GM23338 (cell line): ENCODE measurements at regions not wholly inside any gene's neighbourhood (a gene's known extent, or its start where the extent isn't known, plus 50 kb on each side); places are given as distances from the start of the nearest gene placed in this dataset.

ENCODE experiments used
- ATAC-seq: fragments of 200-7000 bp; cut with Tn5 transposase; 3 replicates; pipeline ENCODE4 v1.9.1; 2020
- DNase-seq: peaks from one replicate; pipeline ENCODE4 v3.0.0-alpha.2; 2015; ENCODE audit warnings: low spot score
- H2AFZ ChIP-seq: fragments of 200-600 bp; sonication (generic); 2 replicates; pipeline ENCODE4 v1.8.0; 2016; ENCODE audit warnings: antibody characterized with exemption, mild to moderate bottlenecking, moderate library complexity
- H3F3A ChIP-seq: fragments of 200-600 bp; sonication (generic); replicated peaks from 2 replicates; pipeline ENCODE4 v1.8.0; 2017; ENCODE audit warnings: antibody characterized with exemption, mixed run types, low read depth
- H3K27ac ChIP-seq: fragments of 200-600 bp; sonication (generic); 2 replicates; pipeline ENCODE4 v1.6.1; 2016; ENCODE audit warnings: low read depth
- H3K27me3 ChIP-seq: fragments of 200-600 bp; sonication (generic); 2 replicates; pipeline ENCODE4 v1.8.0; 2016; ENCODE audit warnings: mild to moderate bottlenecking, mixed run types, moderate library complexity; ENCODE audit not compliant: insufficient read depth
- H3K36me3 ChIP-seq: fragments of 200-600 bp; sonication (generic); 2 replicates; pipeline ENCODE4 v1.8.0; 2016; ENCODE audit warnings: mild to moderate bottlenecking; ENCODE audit not compliant: insufficient read depth
- H3K4me1 ChIP-seq: fragments of 200-600 bp; sonication (generic); 2 replicates; pipeline ENCODE4 v1.8.0; 2016; ENCODE audit warnings: mild to moderate bottlenecking, moderate library complexity; ENCODE audit not compliant: insufficient read depth
- H3K4me2 ChIP-seq: fragments of 200-600 bp; sonication (generic); 2 replicates; pipeline ENCODE4 v1.7.1; 2017; ENCODE audit warnings: mixed run types
- H3K4me3 ChIP-seq: fragments of 200-600 bp; sonication (generic); 2 replicates; pipeline ENCODE4 v1.6.1; 2016; ENCODE audit warnings: mixed run types
- H3K79me2 ChIP-seq: fragments of 200-600 bp; sonication (generic); replicated peaks from 2 replicates; pipeline ENCODE4 v1.8.0; 2017; ENCODE audit warnings: mild to moderate bottlenecking; ENCODE audit not compliant: insufficient read depth
- H3K9me2 ChIP-seq: fragments of 200-600 bp; sonication (generic); 2 replicates; pipeline ENCODE4 v1.8.0; 2017; ENCODE audit not compliant: insufficient read depth
- H4K20me1 ChIP-seq: fragments of 200-600 bp; sonication (generic); replicated peaks from 2 replicates; pipeline ENCODE4 v1.8.0; 2017; ENCODE audit warnings: mild to moderate bottlenecking; ENCODE audit not compliant: insufficient read depth
- H3K27ac Mint-ChIP-seq: 2 replicates; pipeline ENCODE4 v1.8.0; 2020; ENCODE audit warnings: inconsistent platforms, mild to moderate bottlenecking, moderate library complexity, mixed read lengths
- H3K27me3 Mint-ChIP-seq: 3 replicates; pipeline ENCODE4 v1.8.0; 2022; ENCODE audit warnings: low read depth, mild to moderate bottlenecking, moderate library complexity, mixed read lengths, inconsistent platforms; ENCODE audit not compliant: insufficient read depth, poor library complexity
- H3K36me3 Mint-ChIP-seq: 3 replicates; pipeline ENCODE4 v1.8.0; 2021; ENCODE audit warnings: low read depth, mild to moderate bottlenecking, inconsistent platforms, moderate library complexity, mixed read lengths
- H3K4me1 Mint-ChIP-seq: 3 replicates; pipeline ENCODE4 v1.8.0; 2020; ENCODE audit warnings: mild to moderate bottlenecking, inconsistent platforms, mixed read lengths
- H3K4me3 Mint-ChIP-seq: 3 replicates; pipeline ENCODE4 v1.8.0; 2021; ENCODE audit warnings: moderate library complexity, mild to moderate bottlenecking, inconsistent platforms, mixed read lengths
- H3K9me3 Mint-ChIP-seq: 3 replicates; pipeline ENCODE4 v1.8.0; 2020; ENCODE audit warnings: moderate library complexity, mild to moderate bottlenecking, inconsistent platforms, mixed read lengths
- ETS1 ChIP-seq: IDR thresholded peaks from 2 replicates; pipeline ENCODE4 v1.6.1; 2016; ENCODE audit warnings: antibody characterized with exemption
- EZH2 ChIP-seq: fragments of 200-600 bp; sonication (generic); IDR thresholded peaks from one replicate; pipeline ENCODE4 v1.8.0; 2017; ENCODE audit warnings: antibody characterized with exemption, mild to moderate bottlenecking, low read depth; ENCODE audit not compliant: unreplicated experiment
- EZH2phosphoT487 ChIP-seq: fragments of 200-600 bp; sonication (generic); IDR thresholded peaks from one replicate; pipeline ENCODE4 v1.8.1; 2018; ENCODE audit warnings: antibody characterized with exemption; ENCODE audit not compliant: unreplicated experiment
- JUNB ChIP-seq: IDR thresholded peaks from one replicate; pipeline ENCODE4 v1.6.1; 2016; ENCODE audit warnings: antibody characterized with exemption; ENCODE audit not compliant: unreplicated experiment
- NANOG ChIP-seq: IDR thresholded peaks from 2 replicates; pipeline ENCODE4 v1.6.1; 2016; ENCODE audit warnings: antibody characterized with exemption, borderline replicate concordance
- POLR2AphosphoS5 ChIP-seq: IDR thresholded peaks from 2 replicates; pipeline ENCODE4 v1.6.1; 2016; ENCODE audit warnings: antibody characterized with exemption, low read depth
- STAT1 ChIP-seq: IDR thresholded peaks from one replicate; pipeline ENCODE4 v1.6.1; 2016; ENCODE audit warnings: antibody characterized with exemption; ENCODE audit not compliant: unreplicated experiment
- ZNF114 ChIP-seq: fragments of 250-450 bp; sonication (Bioruptor Pico); IDR thresholded peaks from 2 replicates; pipeline ENCODE4 v1.5.0; 2020; ENCODE audit warnings: mild to moderate bottlenecking, moderate library complexity
- TF ChIP-seq, protein P1 (sequence below): IDR thresholded peaks from one replicate; pipeline ENCODE4 v1.6.1; 2018; ENCODE audit warnings: antibody characterized with exemption; ENCODE audit not compliant: unreplicated experiment

- no peak for DNase-seq
- Mint-ChIP-seq H3K4me1 (peaks cover 9% of the 10 kb centered on the region; the same call in 2 of the 3 replicates), H3K9me3 (no peaks in the 10 kb centered on the region), H3K4me3 (no peak overlapping the region), H3K27me3 (no peaks in the 10 kb centered on the region), H3K36me3 (no peaks in the 10 kb centered on the region), H3K27ac (peak overlapping the region; percentile 34; the same call in 1 of the 2 replicates)
- TF ChIP-seq ETS1 (no peak), EZH2phosphoT487 (no peak), POLR2AphosphoS5 (no peak)
- Histone ChIP-seq H3K27ac (no peak overlapping the region), H3K4me2 (no peak overlapping the region), H2AFZ (peak overlapping the region; percentile 74; the same call in 1 of the 2 replicates), H3K27me3 (no peaks in the 10 kb centered on the region), H3K36me3 (no peaks in the 10 kb centered on the region), H3K4me1 (no peaks in the 10 kb centered on the region; the same call in 1 of the 2 replicates), H3K79me2 (no peaks in the 10 kb centered on the region), H3K4me3 (no peak overlapping the region), H3K9me2 (no peaks in the 10 kb centered on the region), H4K20me1 (no peaks in the 10 kb centered on the region), H3F3A (no peaks in the 10 kb centered on the region)
- ATAC-seq, result no peak
Observed at GRCh38 chr12:39239490-39240486, 203.1 kb downstream of the KIF21A start.

GRCh38 chr12:39237004-39237403 lies 205.9 kb downstream of the KIF21A start:
- Histone ChIP-seq H3K27ac (no peak overlapping the region), H3F3A (no peaks in the 10 kb centered on the region), H2AFZ (no peak overlapping the region), H3K79me2 (no peaks in the 10 kb centered on the region), H3K36me3 (no peaks in the 10 kb centered on the region), H4K20me1 (no peaks in the 10 kb centered on the region), H3K4me2 (no peak overlapping the region), H3K27me3 (no peaks in the 10 kb centered on the region), H3K9me2 (no peaks in the 10 kb centered on the region), H3K4me1 (no peaks in the 10 kb centered on the region; the same call in 1 of the 2 replicates), H3K4me3 (no peak overlapping the region)
- 0 out of 3 replicates have a peak, but pooled peaks cover 3% of the 10 kb centered on the region for H3K36me3 Mint-ChIP-seq
- H3K27ac Mint-ChIP-seq, result no peak overlapping the region
- H3K4me3 Mint-ChIP-seq, result no peak overlapping the region
- peaks cover 9% of the 10 kb centered on the region; the same call in 2 of the 3 replicates for H3K4me1 Mint-ChIP-seq
- no peaks in the 10 kb centered on the region for H3K27me3 Mint-ChIP-seq
- DNase-seq (no peak), ATAC-seq (no peak)
- no peaks in the 10 kb centered on the region; the same call in 2 of the 3 replicates for H3K9me3 Mint-ChIP-seq
- TF ChIP-seq EZH2 (no peak), JUNB (no peak), NANOG (no peak), ETS1 (no peak), EZH2phosphoT487 (no peak), STAT1 (no peak), ZNF114 (CRISPR knock-in tag) (no peak)
- TF ChIP-seq, protein P1, sequence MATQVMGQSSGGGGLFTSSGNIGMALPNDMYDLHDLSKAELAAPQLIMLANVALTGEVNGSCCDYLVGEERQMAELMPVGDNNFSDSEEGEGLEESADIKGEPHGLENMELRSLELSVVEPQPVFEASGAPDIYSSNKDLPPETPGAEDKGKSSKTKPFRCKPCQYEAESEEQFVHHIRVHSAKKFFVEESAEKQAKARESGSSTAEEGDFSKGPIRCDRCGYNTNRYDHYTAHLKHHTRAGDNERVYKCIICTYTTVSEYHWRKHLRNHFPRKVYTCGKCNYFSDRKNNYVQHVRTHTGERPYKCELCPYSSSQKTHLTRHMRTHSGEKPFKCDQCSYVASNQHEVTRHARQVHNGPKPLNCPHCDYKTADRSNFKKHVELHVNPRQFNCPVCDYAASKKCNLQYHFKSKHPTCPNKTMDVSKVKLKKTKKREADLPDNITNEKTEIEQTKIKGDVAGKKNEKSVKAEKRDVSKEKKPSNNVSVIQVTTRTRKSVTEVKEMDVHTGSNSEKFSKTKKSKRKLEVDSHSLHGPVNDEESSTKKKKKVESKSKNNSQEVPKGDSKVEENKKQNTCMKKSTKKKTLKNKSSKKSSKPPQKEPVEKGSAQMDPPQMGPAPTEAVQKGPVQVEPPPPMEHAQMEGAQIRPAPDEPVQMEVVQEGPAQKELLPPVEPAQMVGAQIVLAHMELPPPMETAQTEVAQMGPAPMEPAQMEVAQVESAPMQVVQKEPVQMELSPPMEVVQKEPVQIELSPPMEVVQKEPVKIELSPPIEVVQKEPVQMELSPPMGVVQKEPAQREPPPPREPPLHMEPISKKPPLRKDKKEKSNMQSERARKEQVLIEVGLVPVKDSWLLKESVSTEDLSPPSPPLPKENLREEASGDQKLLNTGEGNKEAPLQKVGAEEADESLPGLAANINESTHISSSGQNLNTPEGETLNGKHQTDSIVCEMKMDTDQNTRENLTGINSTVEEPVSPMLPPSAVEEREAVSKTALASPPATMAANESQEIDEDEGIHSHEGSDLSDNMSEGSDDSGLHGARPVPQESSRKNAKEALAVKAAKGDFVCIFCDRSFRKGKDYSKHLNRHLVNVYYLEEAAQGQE, result no peak
